Epithelial cell of esophagus (primary cell): ENCODE measurements at regions not wholly inside any gene's neighbourhood (a gene's known extent, or its start where the extent isn't known, plus 50 kb on each side); places are given as distances from the start of the nearest gene placed in this dataset.

Source experiments
- DNase-seq: peaks from one replicate; pipeline ENCODE4 v3.0.0; 2010; ENCODE audit warnings: low read depth
- H3K4me3 ChIP-seq: 2 replicates; pipeline ENCODE4 v1.5.1; 2011; ENCODE audit warnings: mild to moderate bottlenecking, low read length, control low read depth
- CTCF ChIP-seq: IDR thresholded peaks from 2 replicates; pipeline ENCODE4 v1.5.1; 2011; ENCODE audit warnings: low read depth, mild to moderate bottlenecking, low read length, control low read depth, inconsistent platforms; ENCODE audit not compliant: insufficient read depth; ENCODE audit errors: missing control alignments

- DNase-seq = no peak
- no peak for TF ChIP-seq CTCF
- no peak overlapping the region for H3K4me3 ChIP-seq
Measured at GRCh38 chr6:165742047-165742446, 79.0 kb upstream of the PDE10A start.

GRCh38 chr6:165737396-165737795 lies 74.4 kb upstream of the PDE10A start:
- H3K4me3 ChIP-seq = no peak overlapping the region
- TF ChIP-seq CTCF = no peak
- no peak for DNase-seq

- no peak for TF ChIP-seq CTCF
- no peak overlapping the region for H3K4me3 ChIP-seq
- DNase-seq = no peak
Measured at GRCh38 chr6:165735065-165735464, 72.0 kb upstream of the PDE10A start.

GRCh38 chr6:165733489-165733791 lies 70.4 kb upstream of the PDE10A start:
- TF ChIP-seq CTCF = no peak
- H3K4me3 ChIP-seq = no peak overlapping the region
- DNase-seq = no peak

GRCh38 chr6:165732696-165733488 lies 69.9 kb upstream of the PDE10A start:
- no peak overlapping the region for H3K4me3 ChIP-seq
- DNase-seq = no peak
- TF ChIP-seq CTCF = no peak

- H3K4me3 ChIP-seq = no peak overlapping the region
- DNase-seq = peak; percentile 20
- TF ChIP-seq CTCF = peak; percentile 59
Measured at GRCh38 chr6:165729307-165729936, 66.4 kb upstream of the PDE10A start.

- no peak for TF ChIP-seq CTCF
- H3K4me3 ChIP-seq = no peak overlapping the region
- no peak for DNase-seq
Measured at GRCh38 chr6:165728216-165728615, 65.2 kb upstream of the PDE10A start.
